Endothelial cell of umbilical vein (primary cell): ENCODE measurements at regions not wholly inside any gene's neighbourhood (a gene's known extent, or its start where the extent isn't known, plus 50 kb on each side); places are given as distances from the start of the nearest gene placed in this dataset.

Experiments used
- BruUV-seq: library from RNA; stranded (reverse); fragments of 400-500 nt; replicated peaks from 2 replicates; lab custom pipeline; 2021; lab: Mats Ljungman, UMichigan
- CTCF ChIA-PET: fragments of 300-600, 350-600 bp; sonication (Branson Sonifier 250); formaldehyde crosslinking; loops from one replicate; lab custom pipeline; 2021; ENCODE audit warnings: antibody characterized with exemption, inconsistent platforms; lab: Charles Lee
- POLR2A ChIA-PET: fragments of 300-600, 350-600 bp; sonication (Branson Sonifier 250); formaldehyde crosslinking; loops from one replicate; lab custom pipeline; 2021; ENCODE audit warnings: antibody characterized with exemption, inconsistent platforms; lab: Charles Lee
- DNase-seq: peaks from one replicate; pipeline ENCODE4 v3.0.0-alpha.2; 2011; ENCODE audit warnings: low read depth, low spot score
- FAIRE-seq: peaks from 2 replicates; lab custom pipeline; 2011; peaks lifted over from hg19 to GRCh38; lab: Jason Lieb, UNC
- H2AFZ ChIP-seq: 2 replicates; pipeline ENCODE4 v1.6.0; 2012; ENCODE audit warnings: low read depth, low read length, control low read depth, inconsistent platforms
- H3K27ac ChIP-seq: 2 replicates; pipeline ENCODE4 v1.5.1; 2011; ENCODE audit warnings: low read depth, mild to moderate bottlenecking, control low read depth, low read length, moderate library complexity; ENCODE audit not compliant: insufficient read depth
- H3K27me3 ChIP-seq, 2 experiments: 2 replicates each; pipeline versions ENCODE4 v1.6.0 to v1.6.1; 2011; ENCODE audit warnings: low read length in 2 of 2, mixed read lengths in 1 of 2; ENCODE audit not compliant: control insufficient read depth in 2 of 2, insufficient read depth in 2 of 2
- H3K36me3 ChIP-seq, 2 experiments: 2 replicates in 1 of 2; 3 replicates in 1 of 2; pipeline ENCODE4 v1.5.1; 2011; ENCODE audit warnings: low read length in 2 of 2, mild to moderate bottlenecking in 1 of 2, moderate library complexity in 1 of 2; ENCODE audit not compliant: control insufficient read depth in 2 of 2, insufficient read depth in 2 of 2; ENCODE audit errors: extremely low read depth in 1 of 2
- H3K4me1 ChIP-seq: 3 replicates; pipeline ENCODE4 v1.5.1; 2011; ENCODE audit warnings: mild to moderate bottlenecking, low read length; ENCODE audit not compliant: control insufficient read depth, insufficient read depth; ENCODE audit errors: extremely low read depth
- H3K4me2 ChIP-seq: 2 replicates; pipeline ENCODE4 v1.6.1; 2011; ENCODE audit warnings: low read length, control low read depth, mixed read lengths; ENCODE audit not compliant: insufficient read depth
- H3K4me3 ChIP-seq, 3 experiments: fragments of 200-600 bp in 1 of 3; sonication (generic), shearing (Covaris generic) in 1 of 3; replicated peaks in 1 of 3; 2 replicates each; pipeline ENCODE4 v1.5.1; 2011 to 2016; ENCODE audit warnings: control low read depth in 3 of 3, low read length in 3 of 3, mild to moderate bottlenecking in 2 of 3, inconsistent platforms in 1 of 3, low read depth in 1 of 3, moderate library complexity in 1 of 3; ENCODE audit not compliant: insufficient read depth in 1 of 3
- H3K79me2 ChIP-seq: 2 replicates; pipeline ENCODE4 v1.6.0; 2012; ENCODE audit warnings: low read length, inconsistent platforms; ENCODE audit not compliant: control insufficient read depth, insufficient read depth
- H3K9ac ChIP-seq: replicated peaks from 2 replicates; pipeline ENCODE3; 2011; ENCODE audit warnings: low read length, control low read depth; ENCODE audit not compliant: insufficient read depth; ENCODE audit errors: extremely low read depth
- H3K9me1 ChIP-seq: replicated peaks from 3 replicates; pipeline ENCODE4 v1.6.0; 2011; ENCODE audit warnings: mild to moderate bottlenecking, low read length; ENCODE audit not compliant: control insufficient read depth, insufficient read depth; ENCODE audit errors: extremely low read depth
- H3K9me3 ChIP-seq: replicated peaks from 2 replicates; pipeline ENCODE4 v1.5.1; 2012; ENCODE audit warnings: low read length, inconsistent platforms; ENCODE audit not compliant: control insufficient read depth, insufficient read depth
- H4K20me1 ChIP-seq: replicated peaks from 2 replicates; pipeline ENCODE3; 2011; ENCODE audit warnings: mild to moderate bottlenecking, low read length; ENCODE audit not compliant: control insufficient read depth, insufficient read depth; ENCODE audit errors: extremely low read depth
- CTCF ChIP-seq, 2 donors: IDR thresholded peaks; 1 replicate in 1 of 2; 2 replicates in 1 of 2; pipeline ENCODE4 v1.5.1; 2011; ENCODE audit warnings: low read length in 2 of 2, mild to moderate bottlenecking in 2 of 2, moderate library complexity in 2 of 2, control low read depth in 1 of 2, inconsistent platforms in 1 of 2, low read depth in 1 of 2; ENCODE audit not compliant: insufficient read depth in 1 of 2; ENCODE audit errors: extremely low read depth in 1 of 2
- EZH2 ChIP-seq: IDR thresholded peaks from 2 replicates; pipeline ENCODE4 v1.6.1; 2012; ENCODE audit warnings: borderline replicate concordance, low read depth, mild to moderate bottlenecking, moderate library complexity, low read length, inconsistent platforms; ENCODE audit not compliant: severe bottlenecking
- FOS ChIP-seq: IDR thresholded peaks from 2 replicates; pipeline ENCODE4 v1.6.1; 2011; ENCODE audit warnings: mild to moderate bottlenecking, low read length, moderate library complexity, borderline replicate concordance; ENCODE audit not compliant: insufficient read depth
- GATA2 ChIP-seq: IDR thresholded peaks from 2 replicates; pipeline ENCODE4 v1.7.0; 2011; ENCODE audit warnings: low read depth, mild to moderate bottlenecking, moderate library complexity, mixed read lengths, low read length; ENCODE audit not compliant: insufficient read length, insufficient read depth
- JUN ChIP-seq: IDR thresholded peaks from 2 replicates; pipeline ENCODE4 v1.6.1; 2011; ENCODE audit warnings: borderline replicate concordance, low read depth; ENCODE audit not compliant: insufficient read length, insufficient read depth
- MAX ChIP-seq: IDR thresholded peaks from 2 replicates; pipeline ENCODE4 v1.6.1; 2011; ENCODE audit not compliant: insufficient read depth, insufficient read length
- MYC ChIP-seq: IDR thresholded peaks from one replicate; pipeline ENCODE4 v1.6.1; 2011; ENCODE audit warnings: mild to moderate bottlenecking, low read depth, low read length
- POLR2A ChIP-seq: IDR thresholded peaks from 2 replicates; pipeline ENCODE4 v1.6.1; 2012; ENCODE audit warnings: low read depth, mild to moderate bottlenecking, control low read depth, low read length
- POLR2AphosphoS5 ChIP-seq: IDR thresholded peaks from 2 replicates; pipeline ENCODE4 v1.6.1; 2012; ENCODE audit warnings: low read depth, mild to moderate bottlenecking, control low read depth, low read length, moderate library complexity; ENCODE audit not compliant: insufficient read depth
- dilution Hi-C: fragments of 300-500 bp; cut with MboI; formaldehyde crosslinking; loops from one replicate; pipeline ENCODE4 v1.15.0; 2019; ENCODE audit warnings: low sequenced_read_pairs; ENCODE audit not compliant: extremely low pct_ligation_motif_present
- intact Hi-C: fragments of 100-400 bp; cut with micrococcal nuclease; formaldehyde crosslinking; loops from one replicate; pipeline ENCODE4 v1.10.0; 2022

- no peak overlapping the region for H3K4me3 ChIP-seq
- H2AFZ ChIP-seq: no peak overlapping the region
- CTCF ChIA-PET: interaction anchor here (1.0 to 1.6 kb wide), 5 partner anchors 10 to 290 kb away, joined by 3 to 10 read pairs (median 3); no protein-coding TSS in a partner anchor
- no peaks in the 10 kb centered on the region for H3K4me1 ChIP-seq
- no peak overlapping the region for H3K27ac ChIP-seq
- H3K36me3 ChIP-seq: no peaks in the 10 kb centered on the region
- BruUV-seq: no TSS peak
- H3K79me2 ChIP-seq: no peaks in the 10 kb centered on the region
- intact Hi-C loops (no loop called here), dilution Hi-C loops (no loop called here)
- no peak overlapping the region for H3K4me2 ChIP-seq
- no peak overlapping the region for H3K9ac ChIP-seq
- no peaks in the 10 kb centered on the region for H3K9me3 ChIP-seq
- H4K20me1 ChIP-seq: no peaks in the 10 kb centered on the region
- no peaks in the 10 kb centered on the region for H3K9me1 ChIP-seq
- TF ChIP-seq POLR2A: no peak
- TF ChIP-seq MAX: no peak
- TF ChIP-seq POLR2AphosphoS5: no peak
- TF ChIP-seq CTCF (IDR thresholded peaks at IDR 0.05; ENCODE audit: extremely low read depth in 1 of 2, insufficient read depth in 1 of 2, low read depth in 1 of 2, low read length in 2 of 2): no peak
- no peak for TF ChIP-seq FOS
- no peak for TF ChIP-seq MYC
- no peak for TF ChIP-seq JUN
- TF ChIP-seq GATA2: no peak
- no peak for TF ChIP-seq EZH2
- FAIRE-seq: no peak
- H3K27me3 ChIP-seq: no peaks in the 10 kb centered on the region
- POLR2A ChIA-PET: no interaction called here
- DNase-seq: no peak
Observed at GRCh38 chr15:57780471-57780870, 74.0 kb downstream of the POLR2M start.
